ENCODE measurements at regions not wholly inside any gene's neighbourhood (a gene's known extent, or its start where the extent isn't known, plus 50 kb on each side); places are given as distances from the start of the nearest gene placed in this dataset.
A peak's percentile ranks its signal among the peaks of the same experiment; 100 is the strongest.

DNA sequence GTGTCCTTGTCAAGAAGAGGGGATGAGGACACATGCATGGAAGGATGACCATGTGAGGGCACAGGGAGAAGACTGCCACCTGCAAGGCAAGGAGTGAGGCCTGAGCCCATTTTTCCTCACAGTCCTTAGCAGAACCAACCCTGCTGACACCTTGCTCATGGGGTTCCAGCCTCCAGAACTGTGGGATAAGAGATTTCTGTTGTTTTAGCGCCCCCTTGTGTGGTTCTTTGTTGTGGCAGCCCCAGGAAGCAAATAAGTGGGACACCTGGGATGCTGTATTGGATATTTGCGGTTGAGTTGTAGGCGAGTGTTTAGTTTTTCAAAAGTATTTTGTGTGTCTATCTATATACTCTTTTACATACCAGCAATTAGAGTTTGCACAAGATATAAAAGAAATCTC is 206.4 kb downstream of the NXNL2 start:
- no peak for DNase-seq (ENCODE audit: low read depth, low spot score)

More for the DNA sequence above, 206.4 kb downstream of the NXNL2 start:
- ChIA-PET CTCF (no interaction called here), RAD21 (ENCODE audit: unreplicated experiment) (no interaction called here), SMC1A (ENCODE audit: uncharacterized antibody, unreplicated experiment) (no interaction called here), POLR2A (no interaction called here)
- no peak overlapping the region for H3K4me3 ChIP-seq
- intact Hi-C loops (cut with micrococcal nuclease; ENCODE audit: unreplicated experiment) (loop anchor here (5.0 kb wide), 1 partner anchor 149 kb away; no protein-coding TSS in a partner anchor), in situ Hi-C loops (cut with MboI) (loop anchor here (10.0 kb wide), 1 partner anchor 147 kb away; no protein-coding TSS in a partner anchor)
- ATAC-seq (no peak), FAIRE-seq (no peak)
- H3K9me3 ChIP-seq (replicated peaks; ENCODE audit: control insufficient read depth, insufficient read depth, low read length): no peaks in the 10 kb centered on the region
- H3K36me3 ChIP-seq (ENCODE audit: control insufficient read depth in 2 of 2, insufficient read depth in 2 of 2, low read length in 1 of 2): no peaks in the 10 kb centered on the region
- H3K9ac ChIP-seq (ENCODE audit: control insufficient read depth, insufficient read depth, low read length): no peak overlapping the region
- BruUV-seq (replicated peaks): no TSS peak
- no peak overlapping the region for H3K27ac ChIP-seq (ENCODE audit: control insufficient read depth, insufficient read depth)
- no peaks in the 10 kb centered on the region for H4K20me1 ChIP-seq (ENCODE audit: control insufficient read depth, insufficient read depth)
- no peaks in the 10 kb centered on the region for H3K4me1 ChIP-seq (ENCODE audit: control insufficient read depth, insufficient read depth, low read length)
- TF ChIP-seq CHD1 (IDR thresholded peaks at IDR 0.05; ENCODE audit: low read depth, low read length) (no peak), RELA (IDR thresholded peaks at IDR 0.05; ENCODE audit: borderline replicate concordance, partially characterized antibody) (no peak), RUNX3 (IDR thresholded peaks at IDR 0.05; ENCODE audit: low read length) (no peak), NR2F1 (conservative IDR thresholded peaks at IDR 0.05) (no peak), RAD21 (IDR thresholded peaks at IDR 0.05; ENCODE audit: insufficient read depth, low read depth, low read length) (peak; percentile 56), PML (IDR thresholded peaks at IDR 0.05; ENCODE audit: low read length) (no peak), PAX8 (IDR thresholded peaks at IDR 0.05) (no peak), SMC3 (IDR thresholded peaks at IDR 0.05; ENCODE audit: borderline replicate concordance, low read length) (peak; percentile 32), ZNF622 (IDR thresholded peaks at IDR 0.05) (no peak), TBL1XR1 (IDR thresholded peaks at IDR 0.05; ENCODE audit: low read depth, low read length) (no peak), NFYA (IDR thresholded peaks at IDR 0.05; ENCODE audit: borderline replicate concordance, low read depth, low read length) (no peak), SUZ12 (IDR thresholded peaks at IDR 0.05; ENCODE audit: unreplicated experiment) (no peak), MYC (IDR thresholded peaks at IDR 0.05; ENCODE audit: insufficient read depth, insufficient read length, insufficient replicate concordance, low read length, severe bottlenecking) (no peak)
- TF ChIP-seq, protein P1, sequence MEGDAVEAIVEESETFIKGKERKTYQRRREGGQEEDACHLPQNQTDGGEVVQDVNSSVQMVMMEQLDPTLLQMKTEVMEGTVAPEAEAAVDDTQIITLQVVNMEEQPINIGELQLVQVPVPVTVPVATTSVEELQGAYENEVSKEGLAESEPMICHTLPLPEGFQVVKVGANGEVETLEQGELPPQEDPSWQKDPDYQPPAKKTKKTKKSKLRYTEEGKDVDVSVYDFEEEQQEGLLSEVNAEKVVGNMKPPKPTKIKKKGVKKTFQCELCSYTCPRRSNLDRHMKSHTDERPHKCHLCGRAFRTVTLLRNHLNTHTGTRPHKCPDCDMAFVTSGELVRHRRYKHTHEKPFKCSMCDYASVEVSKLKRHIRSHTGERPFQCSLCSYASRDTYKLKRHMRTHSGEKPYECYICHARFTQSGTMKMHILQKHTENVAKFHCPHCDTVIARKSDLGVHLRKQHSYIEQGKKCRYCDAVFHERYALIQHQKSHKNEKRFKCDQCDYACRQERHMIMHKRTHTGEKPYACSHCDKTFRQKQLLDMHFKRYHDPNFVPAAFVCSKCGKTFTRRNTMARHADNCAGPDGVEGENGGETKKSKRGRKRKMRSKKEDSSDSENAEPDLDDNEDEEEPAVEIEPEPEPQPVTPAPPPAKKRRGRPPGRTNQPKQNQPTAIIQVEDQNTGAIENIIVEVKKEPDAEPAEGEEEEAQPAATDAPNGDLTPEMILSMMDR (IDR thresholded peaks at IDR 0.05 in 2 of 3, conservative IDR thresholded peaks at IDR 0.05 in 1 of 3; ENCODE audit: control insufficient read depth in 2 of 3, extremely low read depth in 1 of 3, insufficient read depth in 1 of 3, low read depth in 3 of 3, low read length in 3 of 3): peak; percentile 25 to 32 (median 26); a peak in 4 of 6 replicates
- TF ChIP-seq, protein P2, sequence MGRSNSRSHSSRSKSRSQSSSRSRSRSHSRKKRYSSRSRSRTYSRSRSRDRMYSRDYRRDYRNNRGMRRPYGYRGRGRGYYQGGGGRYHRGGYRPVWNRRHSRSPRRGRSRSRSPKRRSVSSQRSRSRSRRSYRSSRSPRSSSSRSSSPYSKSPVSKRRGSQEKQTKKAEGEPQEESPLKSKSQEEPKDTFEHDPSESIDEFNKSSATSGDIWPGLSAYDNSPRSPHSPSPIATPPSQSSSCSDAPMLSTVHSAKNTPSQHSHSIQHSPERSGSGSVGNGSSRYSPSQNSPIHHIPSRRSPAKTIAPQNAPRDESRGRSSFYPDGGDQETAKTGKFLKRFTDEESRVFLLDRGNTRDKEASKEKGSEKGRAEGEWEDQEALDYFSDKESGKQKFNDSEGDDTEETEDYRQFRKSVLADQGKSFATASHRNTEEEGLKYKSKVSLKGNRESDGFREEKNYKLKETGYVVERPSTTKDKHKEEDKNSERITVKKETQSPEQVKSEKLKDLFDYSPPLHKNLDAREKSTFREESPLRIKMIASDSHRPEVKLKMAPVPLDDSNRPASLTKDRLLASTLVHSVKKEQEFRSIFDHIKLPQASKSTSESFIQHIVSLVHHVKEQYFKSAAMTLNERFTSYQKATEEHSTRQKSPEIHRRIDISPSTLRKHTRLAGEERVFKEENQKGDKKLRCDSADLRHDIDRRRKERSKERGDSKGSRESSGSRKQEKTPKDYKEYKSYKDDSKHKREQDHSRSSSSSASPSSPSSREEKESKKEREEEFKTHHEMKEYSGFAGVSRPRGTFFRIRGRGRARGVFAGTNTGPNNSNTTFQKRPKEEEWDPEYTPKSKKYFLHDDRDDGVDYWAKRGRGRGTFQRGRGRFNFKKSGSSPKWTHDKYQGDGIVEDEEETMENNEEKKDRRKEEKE (IDR thresholded peaks at IDR 0.05): no peak
- TF ChIP-seq, protein P3, sequence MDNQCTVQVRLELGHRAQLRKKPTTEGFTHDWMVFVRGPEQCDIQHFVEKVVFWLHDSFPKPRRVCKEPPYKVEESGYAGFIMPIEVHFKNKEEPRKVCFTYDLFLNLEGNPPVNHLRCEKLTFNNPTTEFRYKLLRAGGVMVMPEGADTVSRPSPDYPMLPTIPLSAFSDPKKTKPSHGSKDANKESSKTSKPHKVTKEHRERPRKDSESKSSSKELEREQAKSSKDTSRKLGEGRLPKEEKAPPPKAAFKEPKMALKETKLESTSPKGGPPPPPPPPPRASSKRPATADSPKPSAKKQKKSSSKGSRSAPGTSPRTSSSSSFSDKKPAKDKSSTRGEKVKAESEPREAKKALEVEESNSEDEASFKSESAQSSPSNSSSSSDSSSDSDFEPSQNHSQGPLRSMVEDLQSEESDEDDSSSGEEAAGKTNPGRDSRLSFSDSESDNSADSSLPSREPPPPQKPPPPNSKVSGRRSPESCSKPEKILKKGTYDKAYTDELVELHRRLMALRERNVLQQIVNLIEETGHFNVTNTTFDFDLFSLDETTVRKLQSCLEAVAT (IDR thresholded peaks at IDR 0.05): no peak
- H3K79me2 ChIP-seq (ENCODE audit: control insufficient read depth, insufficient read depth, low read length): no peaks in the 10 kb centered on the region
- H3K4me2 ChIP-seq (ENCODE audit: control insufficient read depth, insufficient read depth): no peak overlapping the region
- H3K27me3 ChIP-seq (replicated peaks in 1 of 2; ENCODE audit: control insufficient read depth in 2 of 2, insufficient read depth in 2 of 2, low read length in 1 of 2): no peaks in the 10 kb centered on the region; a peak in 2 of 4 replicates
- WGBS (ENCODE audit: insufficient coverage, insufficient replicate concordance, low lambda C conversion rate, missing lambda C conversion rate): 40% methylated on average over 3 of the region's 3 CpGs
- H2AFZ ChIP-seq (ENCODE audit: control insufficient read depth, low read depth, low read length): no peak overlapping the region
